H1 (cell line): ENCODE measurements at regions not wholly inside any gene's neighbourhood (a gene's known extent, or its start where the extent isn't known, plus 50 kb on each side); places are given as distances from the start of the nearest gene placed in this dataset.

Experiments
- CTCF ChIA-PET: fragments of 300-600 bp; sonication (Branson Sonifier 250); formaldehyde crosslinking; loops from one replicate; lab custom pipeline; 2021; ENCODE audit not compliant: partially characterized antibody; lab: Charles Lee
- POLR2A ChIA-PET: fragments of 300-600 bp; sonication (Branson Sonifier 250); formaldehyde crosslinking; loops from one replicate; lab custom pipeline; 2021; ENCODE audit warnings: inconsistent platforms; ENCODE audit not compliant: partially characterized antibody; lab: Charles Lee
- DNase-seq, 2 experiments: peaks; one replicate each; pipeline versions ENCODE4 v3.0.0 to v3.0.0-alpha.2; 2010 to 2022; ENCODE audit warnings: low spot score in 2 of 2, low read depth in 1 of 2, mixed read lengths in 1 of 2
- FAIRE-seq: peaks from 2 replicates; lab custom pipeline; 2011; peaks lifted over from hg19 to GRCh38; lab: Jason Lieb, UNC
- H2AFZ ChIP-seq: 2 replicates; pipeline ENCODE4 v1.8.1; 2012; ENCODE audit warnings: low read length, inconsistent platforms
- H2AK5ac ChIP-seq: 2 replicates; pipeline ENCODE4 v1.6.1; 2013; ENCODE audit warnings: low read depth, low read length
- H2BK120ac ChIP-seq: replicated peaks from 2 replicates; pipeline ENCODE3; 2013; ENCODE audit warnings: low read depth, low read length, inconsistent platforms
- H2BK12ac ChIP-seq: 2 replicates; pipeline ENCODE4 v1.6.1; 2013; ENCODE audit warnings: low read depth, low read length
- H2BK15ac ChIP-seq: 2 replicates; pipeline ENCODE4 v1.6.1; 2013; ENCODE audit warnings: low read length
- H2BK20ac ChIP-seq: 2 replicates; pipeline ENCODE4 v1.6.1; 2013; ENCODE audit warnings: low read length
- H2BK5ac ChIP-seq: 2 replicates; pipeline ENCODE4 v1.6.1; 2013; ENCODE audit warnings: low read depth, low read length
- H3K14ac ChIP-seq: 2 replicates; pipeline ENCODE4 v1.6.1; 2013; ENCODE audit warnings: inconsistent platforms; ENCODE audit not compliant: insufficient read length
- H3K18ac ChIP-seq: 2 replicates; pipeline ENCODE4 v1.6.1; 2013; ENCODE audit warnings: low read length; ENCODE audit errors: extremely low read depth
- H3K23ac ChIP-seq: 2 replicates; pipeline ENCODE4 v1.6.1; 2013; ENCODE audit warnings: inconsistent platforms; ENCODE audit not compliant: insufficient read length
- H3K23me2 ChIP-seq: 2 replicates; pipeline ENCODE4 v1.6.1; 2013; ENCODE audit warnings: low read depth, low read length
- H3K27ac ChIP-seq: 2 replicates; pipeline ENCODE4 v1.6.1; 2011; ENCODE audit warnings: low read depth, low read length, inconsistent platforms
- H3K27me3 ChIP-seq, 4 experiments: replicated peaks in 1 of 4; 1 replicate in 1 of 4; 2 replicates in 3 of 4; pipeline versions ENCODE4 v1.6.1 to v1.8.1; 2011 to 2013; ENCODE audit warnings: low read length in 3 of 4, mild to moderate bottlenecking in 3 of 4, inconsistent platforms in 2 of 4, mixed read lengths in 2 of 4, moderate library complexity in 1 of 4; ENCODE audit not compliant: control insufficient read depth in 3 of 4, insufficient read depth in 3 of 4; ENCODE audit errors: extremely low read depth in 1 of 4
- H3K36me3 ChIP-seq, 4 experiments: 2 replicates each; pipeline versions ENCODE4 v1.6.1 to v1.8.1; 2011 to 2013; ENCODE audit warnings: mild to moderate bottlenecking in 4 of 4, low read length in 3 of 4, moderate library complexity in 2 of 4, control low read depth in 1 of 4, inconsistent platforms in 1 of 4; ENCODE audit not compliant: insufficient read depth in 4 of 4, control insufficient read depth in 2 of 4
- H3K4ac ChIP-seq: replicated peaks from 2 replicates; pipeline ENCODE3; 2013; ENCODE audit warnings: low read length, low read depth, mixed read lengths, inconsistent platforms; ENCODE audit not compliant: insufficient read length
- H3K4me1 ChIP-seq, 4 experiments: replicated peaks in 1 of 4; 1 replicate in 1 of 4; 2 replicates in 3 of 4; pipeline versions ENCODE4 v1.6.1 to v1.8.1; 2011 to 2013; ENCODE audit warnings: low read length in 3 of 4, inconsistent platforms in 2 of 4, mixed read lengths in 1 of 4; ENCODE audit not compliant: insufficient read depth in 4 of 4, control insufficient read depth in 3 of 4
- H3K4me2 ChIP-seq, 2 experiments: 2 replicates each; pipeline versions ENCODE4 v1.6.1 to v1.8.1; 2011 to 2013; ENCODE audit warnings: low read depth in 2 of 2, low read length in 2 of 2, control low read depth in 1 of 2, inconsistent platforms in 1 of 2, mild to moderate bottlenecking in 1 of 2; ENCODE audit not compliant: insufficient read depth in 1 of 2
- H3K4me3 ChIP-seq, 4 experiments: fragments of 200-600, 300-600 bp in 1 of 4; sonication (generic), shearing (Covaris generic), sonication (Bioruptor Twin) in 1 of 4; 2 replicates each; pipeline versions ENCODE4 v1.5.1 to v1.8.1; 2011 to 2016; ENCODE audit warnings: low read length in 4 of 4, low read depth in 3 of 4, control low read depth in 2 of 4, inconsistent platforms in 2 of 4, mild to moderate bottlenecking in 2 of 4, mixed read lengths in 1 of 4, moderate library complexity in 1 of 4; ENCODE audit not compliant: insufficient read depth in 2 of 4; ENCODE audit errors: extremely low read depth in 1 of 4
- H3K56ac ChIP-seq: replicated peaks from 2 replicates; pipeline ENCODE3; 2013; ENCODE audit warnings: low read depth, mild to moderate bottlenecking, mixed read lengths, low read length, inconsistent platforms; ENCODE audit not compliant: insufficient read length
- H3K79me1 ChIP-seq: 2 replicates; pipeline ENCODE4 v1.6.1; 2013; ENCODE audit warnings: low read depth, low read length, control low read depth
- H3K79me2 ChIP-seq, 2 experiments: 2 replicates each; pipeline versions ENCODE4 v1.6.1 to v1.8.1; 2012 to 2013; ENCODE audit warnings: low read length in 2 of 2, mild to moderate bottlenecking in 2 of 2, inconsistent platforms in 1 of 2; ENCODE audit not compliant: insufficient read depth in 2 of 2, control insufficient read depth in 1 of 2
- H3K9ac ChIP-seq, 4 experiments: replicated peaks in 1 of 4; 1 replicate in 1 of 4; 2 replicates in 3 of 4; pipeline versions ENCODE4 v1.6.1 to v1.8.1; 2011 to 2013; ENCODE audit warnings: low read depth in 3 of 4, low read length in 3 of 4, control low read depth in 2 of 4, mild to moderate bottlenecking in 2 of 4, moderate library complexity in 2 of 4, inconsistent platforms in 1 of 4; ENCODE audit errors: extremely low read depth in 1 of 4
- H3K9me3 ChIP-seq, 2 experiments: 2 replicates each; pipeline versions ENCODE4 v1.6.1 to v1.8.1; 2012 to 2013; ENCODE audit warnings: mild to moderate bottlenecking in 2 of 2, moderate library complexity in 2 of 2, control low read depth in 1 of 2, inconsistent platforms in 1 of 2, low read depth in 1 of 2, low read length in 1 of 2, mixed read lengths in 1 of 2; ENCODE audit not compliant: insufficient read depth in 2 of 2
- H4K20me1 ChIP-seq, 2 experiments: replicated peaks in 1 of 2; 2 replicates each; pipeline versions ENCODE3 to v1.8.1; 2011 to 2013; ENCODE audit warnings: inconsistent platforms in 2 of 2, low read length in 2 of 2, mild to moderate bottlenecking in 1 of 2; ENCODE audit not compliant: insufficient read depth in 2 of 2, control insufficient read depth in 1 of 2
- H4K5ac ChIP-seq: 2 replicates; pipeline ENCODE4 v1.6.1; 2013; ENCODE audit warnings: low read length, low read depth, mixed read lengths, inconsistent platforms; ENCODE audit not compliant: insufficient read length
- H4K8ac ChIP-seq: 2 replicates; pipeline ENCODE4 v1.8.0; 2013; ENCODE audit warnings: mild to moderate bottlenecking, moderate library complexity, low read length, inconsistent platforms; ENCODE audit not compliant: insufficient read depth; ENCODE audit errors: extremely low read depth
- H4K91ac ChIP-seq: replicated peaks from 2 replicates; pipeline ENCODE3; 2013; ENCODE audit warnings: low read length, mixed read lengths, inconsistent platforms; ENCODE audit not compliant: insufficient read length
- CREB1 ChIP-seq: IDR thresholded peaks from 2 replicates; pipeline ENCODE4 v1.6.1; 2012; ENCODE audit warnings: inconsistent platforms
- KDM1A ChIP-seq: fragments of 200-600, 300-600 bp; sonication (generic); IDR thresholded peaks from 2 replicates; pipeline ENCODE4 v1.7.1; 2016; ENCODE audit warnings: mild to moderate bottlenecking, low read length, borderline replicate concordance
- WGBS, 2 experiments: shearing (Covaris generic) in 1 of 2; methylation state at CpG; one replicate each; pipeline versions ENCODE4 v1.1.6 to v1.1.7; 2013 to 2015; ENCODE audit warnings: low lambda C conversion rate in 2 of 2, mixed read lengths in 2 of 2, inconsistent platforms in 1 of 2, low coverage in 1 of 2, missing lambda C conversion rate in 1 of 2; ENCODE audit not compliant: insufficient replicate concordance in 2 of 2, insufficient coverage in 1 of 2, insufficient read length in 1 of 2; ENCODE audit errors: extremely low coverage in 1 of 2, missing lambda C conversion rate in 1 of 2; 5-methylcytosine and 5-hydroxymethylcytosine counted together

DNA sequence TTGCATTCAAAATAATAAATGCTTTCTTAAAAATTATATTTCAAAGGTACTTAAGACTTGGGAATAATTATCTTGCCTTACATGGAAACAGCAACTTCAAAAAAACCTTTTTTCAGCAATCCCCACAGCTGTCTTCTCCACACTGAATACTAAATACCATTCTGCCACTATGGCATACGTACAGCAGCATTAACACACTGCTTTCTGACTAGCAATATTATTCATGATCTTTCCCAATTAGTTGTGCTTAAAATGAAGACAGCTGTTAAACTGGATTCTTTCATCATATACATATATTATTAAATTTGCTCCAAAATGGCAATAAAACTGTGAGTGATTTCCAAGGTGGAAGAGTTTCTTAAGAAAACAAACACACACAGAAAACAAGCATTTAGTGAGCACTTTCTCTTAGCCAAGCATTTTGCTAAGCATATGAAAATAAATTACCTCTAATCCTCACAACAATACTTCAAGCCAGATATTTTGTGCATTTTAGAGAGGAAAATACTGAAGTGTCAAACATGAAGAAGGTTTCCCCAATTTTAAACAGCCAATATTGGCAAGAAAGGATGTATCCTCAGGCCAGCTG is 609.5 kb downstream of the SLITRK1 start:
- Histone ChIP-seq H3K27ac (no peak overlapping the region), H3K36me3 (no peaks in the 10 kb centered on the region), H3K27me3 (no peaks in the 10 kb centered on the region), H4K5ac (no peak overlapping the region), H3K56ac (no peak overlapping the region), H4K20me1 (no peaks in the 10 kb centered on the region), H3K9ac (no peak overlapping the region), H3K4ac (no peak overlapping the region), H2BK20ac (no peak overlapping the region), H3K14ac (no peak overlapping the region), H4K8ac (no peak overlapping the region), H3K18ac (no peak overlapping the region), H2BK12ac (no peak overlapping the region), H4K91ac (no peak overlapping the region)
- POLR2A ChIA-PET, result no interaction called here
- 89% methylated on average over 1 of the region's 1 CpG; no CpG with 5 or more reads in 1 of the 2 experiments for WGBS, 2 experiments
- CTCF ChIA-PET, result interaction anchor here (0.7 to 1.4 kb wide), 2 partner anchors 19 to 155 kb away, joined by 3 read pairs; no protein-coding TSS in a partner anchor
- TF ChIP-seq CREB1 (no peak), KDM1A (no peak)
- TF ChIP-seq, all 59 proteins: peak for 0
- Histone ChIP-seq H3K9me3 (no peaks in the 10 kb centered on the region), H2AK5ac (no peak overlapping the region), H3K4me2 (no peak overlapping the region), H3K4me3 (no peak overlapping the region), H2AFZ (no peak overlapping the region), H3K23ac (no peak overlapping the region), H3K79me2 (no peaks in the 10 kb centered on the region), H3K4me1 (peaks cover 0 to 5% (median 1%) of the 10 kb centered on the region in 4 experiments; a peak in 3 of 7 replicates), H2BK15ac (no peak overlapping the region), H2BK120ac (no peak overlapping the region), H2BK5ac (no peak overlapping the region), H3K79me1 (no peaks in the 10 kb centered on the region), H3K23me2 (no peaks in the 10 kb centered on the region)
- DNase-seq (no peak), FAIRE-seq (no peak)
